HepG2 (cell line): ENCODE measurements at regions not wholly inside any gene's neighbourhood (a gene's known extent, or its start where the extent isn't known, plus 50 kb on each side); places are given as distances from the start of the nearest gene placed in this dataset.

Experiments
- ATAC-seq: fragments of 200-7000 bp; cut with Tn5 transposase; 3 replicates; pipeline ENCODE4 v1.9.1; 2020; ENCODE audit warnings: mild to moderate bottlenecking, moderate library complexity
- BruUV-seq: library from RNA; stranded (reverse); fragments of 400-500 nt; replicated peaks from 2 replicates; lab custom pipeline; 2021; lab: Mats Ljungman, UMichigan
- CTCF ChIA-PET: fragments of 300-600 bp; formaldehyde crosslinking; extraction: SDS; loops from one replicate; lab custom pipeline; 2021; ENCODE audit warnings: low total read pairs, inconsistent platforms, low intra/inter-chr PET ratio; lab: Yijun Ruan, JAX
- POLR2A ChIA-PET: fragments of 350-600 bp; sonication (Branson Sonifier 250); formaldehyde crosslinking; loops from one replicate; lab custom pipeline; 2020; ENCODE audit warnings: antibody characterized with exemption, inconsistent platforms; lab: Yijun Ruan, JAX
- DNase-seq: peaks from one replicate; pipeline ENCODE4 v3.0.0-alpha.2; 2015; ENCODE audit warnings: low spot score
- FAIRE-seq: peaks from 3 replicates; lab custom pipeline; 2011; peaks lifted over from hg19 to GRCh38; lab: Jason Lieb, UNC
- H2AFZ ChIP-seq: one replicate; pipeline ENCODE4 v1.6.1; 2011; ENCODE audit warnings: low read length, inconsistent platforms
- H3K27ac ChIP-seq: fragments of 300-600 bp; 3 replicates; pipeline ENCODE4 v1.8.0; 2011; ENCODE audit warnings: mixed run types, mild to moderate bottlenecking, mixed read lengths, low read length, inconsistent platforms; ENCODE audit not compliant: insufficient read depth; ENCODE audit errors: extremely low read length
- H3K27me3 ChIP-seq, 2 experiments: fragments of 200-600 bp in 1 of 2; 2 replicates in 1 of 2; 3 replicates in 1 of 2; pipeline versions ENCODE4 v1.6.0 to v1.8.0; 2011; ENCODE audit warnings: low read length in 2 of 2, mild to moderate bottlenecking in 2 of 2, moderate library complexity in 2 of 2, inconsistent platforms in 1 of 2; ENCODE audit not compliant: insufficient read depth in 2 of 2, control insufficient read depth in 1 of 2
- H3K36me3 ChIP-seq, 2 experiments: fragments of 200-600 bp in 1 of 2; replicated peaks in 1 of 2; 2 replicates in 1 of 2; 3 replicates in 1 of 2; pipeline versions ENCODE4 v1.5.1 to v1.8.0; 2011; ENCODE audit warnings: low read length in 2 of 2, inconsistent platforms in 1 of 2; ENCODE audit not compliant: insufficient read depth in 2 of 2, control insufficient read depth in 1 of 2
- H3K4me1 ChIP-seq: 2 replicates; pipeline ENCODE4 v1.5.1; 2012; ENCODE audit warnings: low read length, inconsistent platforms; ENCODE audit not compliant: insufficient read depth
- H3K4me2 ChIP-seq: 2 replicates; pipeline ENCODE4 v1.6.0; 2011; ENCODE audit warnings: low read depth, low read length, inconsistent platforms
- H3K4me3 ChIP-seq, 3 experiments: fragments of 200-600 bp in 1 of 3; sonication (generic), shearing (Covaris generic) in 1 of 3; replicated peaks in 1 of 3; 2 replicates each; pipeline ENCODE4 v1.5.1; 2011 to 2016; ENCODE audit warnings: low read length in 3 of 3, inconsistent platforms in 2 of 3, low read depth in 2 of 3, mild to moderate bottlenecking in 2 of 3, control low read depth in 1 of 3, mixed read lengths in 1 of 3; ENCODE audit not compliant: insufficient read depth in 1 of 3
- H3K79me2 ChIP-seq: one replicate; pipeline ENCODE4 v1.6.1; 2011; ENCODE audit warnings: low read length, inconsistent platforms; ENCODE audit not compliant: insufficient read depth
- H3K9ac ChIP-seq: 2 replicates; pipeline ENCODE4 v1.6.0; 2011; ENCODE audit warnings: mild to moderate bottlenecking, low read depth, low read length, inconsistent platforms; ENCODE audit not compliant: insufficient read depth
- H3K9me3 ChIP-seq: 2 replicates; pipeline ENCODE4 v1.5.1; 2012; ENCODE audit warnings: mild to moderate bottlenecking, low read length
- H4K20me1 ChIP-seq: 2 replicates; pipeline ENCODE4 v1.6.0; 2011; ENCODE audit warnings: inconsistent platforms, mild to moderate bottlenecking, low read length, moderate library complexity; ENCODE audit not compliant: insufficient read depth
- FOXA1 ChIP-seq, 2 experiments: fragments of 450-650 bp in 1 of 2; sonication (generic) in 1 of 2; formaldehyde crosslinking in 1 of 2; IDR thresholded peaks; 2 replicates each; pipeline versions ENCODE4 v1.4.0 to v1.6.1; 2016 to 2020; ENCODE audit warnings: missing genetic modification reagents in 1 of 2
- TAF1 ChIP-seq: sonication (generic); formaldehyde crosslinking; IDR thresholded peaks from 2 replicates; pipeline ENCODE4 v1.4.0; 2020; ENCODE audit warnings: missing genetic modification reagents
- ZNF121 ChIP-seq: sonication (generic); formaldehyde crosslinking; IDR thresholded peaks from 2 replicates; pipeline ENCODE4 v1.5.0; 2020; ENCODE audit warnings: mild to moderate bottlenecking, missing genetic modification reagents
- ZNF644 ChIP-seq: IDR thresholded peaks from 2 replicates; pipeline ENCODE4 v1.6.1; 2016; ENCODE audit warnings: low read depth
- WGBS: methylation state at CpG from one replicate; pipeline ENCODE4 v1.1.6; 2017; ENCODE audit warnings: low lambda C conversion rate; 5-methylcytosine and 5-hydroxymethylcytosine counted together
- in situ Hi-C: cut with HindIII; loops from 2 replicates; pipeline ENCODE4 v1.10.0; 2017; ENCODE audit warnings: low pct_unique_long_range_greater_than_20kb; ENCODE audit not compliant: extremely low pct_ligation_motif_present
- intact Hi-C: fragments of 100-400 bp; cut with micrococcal nuclease; formaldehyde crosslinking; loops from one replicate; pipeline ENCODE4 v1.10.0; 2022; ENCODE audit not compliant: unreplicated experiment
- TF ChIP-seq, protein P1 (sequence below): sonication (generic); formaldehyde crosslinking; IDR thresholded peaks from one replicate; pipeline ENCODE4 v1.5.1; 2020; ENCODE audit warnings: mild to moderate bottlenecking, missing genetic modification reagents; ENCODE audit errors: not compliant biosample characterization

DNA sequence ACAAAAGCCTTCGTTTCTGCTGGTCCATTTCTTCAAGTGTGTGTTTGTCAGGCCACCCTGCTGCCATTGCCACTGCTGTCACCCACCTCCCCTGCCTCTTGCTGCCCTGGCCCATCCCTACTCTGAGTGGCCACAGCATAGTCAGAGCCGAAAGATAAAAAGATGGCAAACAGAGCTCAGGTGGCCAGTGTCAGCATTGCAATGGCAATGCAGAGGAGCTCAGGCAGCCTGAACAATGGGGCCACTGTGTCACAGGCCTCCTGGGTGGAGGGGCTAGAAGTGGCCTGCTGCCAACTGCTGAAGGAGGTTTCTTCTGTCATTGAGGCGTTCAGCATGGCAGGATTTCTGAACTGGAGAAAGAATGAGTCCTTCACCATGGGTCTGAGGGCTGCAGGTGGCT lies 137.1 kb downstream of the CSNK2A3 start:
- peak; percentile 92 for ATAC-seq
- no peaks in the 10 kb centered on the region for H3K9me3 ChIP-seq
- H2AFZ ChIP-seq = no peak overlapping the region
- H3K4me2 ChIP-seq = no peak overlapping the region
- no peak for TF ChIP-seq TAF1 (CRISPR knock-in tag)
- TF ChIP-seq ZNF644 (CRISPR knock-in tag) = peak; percentile 11; the same call in 1 of the 2 replicates
- TF ChIP-seq ZNF121 = peak; percentile 60; the same call in 1 of the 2 replicates
- TF ChIP-seq FOXA1 (IDR thresholded peaks at IDR 0.05) = no peak
- TF ChIP-seq FOXA1 (CRISPR knock-in tag; IDR thresholded peaks at IDR 0.05) = 0 out of 2 replicates have a peak, but pooled peaks have one; percentile 12
- H3K36me3 ChIP-seq = no peaks in the 10 kb centered on the region
- no peaks in the 10 kb centered on the region for H4K20me1 ChIP-seq
- WGBS = 17% methylated on average over 3 of the region's 3 CpGs
- no peak for FAIRE-seq
- peak; percentile 43 for DNase-seq
- H3K4me3 ChIP-seq = no peak overlapping the region
- intact Hi-C loops (no loop called here), in situ Hi-C loops (no loop called here)
- CTCF ChIA-PET = no interaction called here
- H3K4me1 ChIP-seq = no peaks in the 10 kb centered on the region
- no TSS peak for BruUV-seq
- H3K9ac ChIP-seq = no peak overlapping the region
- peaks cover 0 to 12% of the 10 kb centered on the region in 2 experiments; a peak in 2 of 5 replicates for H3K27me3 ChIP-seq
- POLR2A ChIA-PET = no interaction called here
- H3K27ac ChIP-seq = no peak overlapping the region
- H3K79me2 ChIP-seq = no peaks in the 10 kb centered on the region

DNA sequence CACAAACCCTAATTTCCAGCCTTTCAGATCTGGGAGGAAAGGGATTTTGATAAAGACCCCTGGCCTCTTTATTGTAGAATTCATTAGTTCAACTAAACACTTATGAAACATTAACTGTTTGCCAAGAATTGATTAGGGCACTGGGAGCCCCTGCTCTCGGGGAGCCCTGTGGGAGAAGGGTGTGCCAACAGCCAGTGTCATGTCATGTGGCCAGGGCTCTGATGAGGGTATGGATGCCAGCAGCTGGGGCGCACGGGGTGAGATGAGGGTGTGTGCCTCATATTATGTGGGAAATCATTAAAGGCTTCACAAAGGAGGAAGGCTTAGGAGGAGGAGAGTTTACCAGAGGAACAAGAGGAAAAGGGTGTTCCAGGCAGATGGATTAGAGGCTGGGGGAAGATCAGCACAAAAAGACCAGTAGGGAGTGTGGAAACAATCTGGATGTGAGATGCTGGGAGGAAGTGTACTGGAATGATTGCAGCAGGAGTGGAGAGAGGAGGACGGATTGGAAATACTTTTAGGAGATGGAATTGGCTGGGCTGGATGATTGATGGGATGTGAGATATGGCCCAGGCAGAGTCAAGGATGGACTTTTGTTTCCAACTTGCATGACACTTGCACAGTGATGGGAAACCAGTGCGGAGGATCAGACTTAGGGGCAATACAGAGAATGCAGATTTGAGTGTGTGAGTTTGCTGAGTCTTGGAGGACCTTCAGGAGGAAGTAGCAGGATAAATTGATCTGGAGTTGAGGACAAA lies 137.8 kb downstream of the CSNK2A3 start:
- intact Hi-C loops = no loop called here
- FAIRE-seq = no peak
- no peaks in the 10 kb centered on the region for H3K36me3 ChIP-seq
- TF ChIP-seq, protein P1, sequence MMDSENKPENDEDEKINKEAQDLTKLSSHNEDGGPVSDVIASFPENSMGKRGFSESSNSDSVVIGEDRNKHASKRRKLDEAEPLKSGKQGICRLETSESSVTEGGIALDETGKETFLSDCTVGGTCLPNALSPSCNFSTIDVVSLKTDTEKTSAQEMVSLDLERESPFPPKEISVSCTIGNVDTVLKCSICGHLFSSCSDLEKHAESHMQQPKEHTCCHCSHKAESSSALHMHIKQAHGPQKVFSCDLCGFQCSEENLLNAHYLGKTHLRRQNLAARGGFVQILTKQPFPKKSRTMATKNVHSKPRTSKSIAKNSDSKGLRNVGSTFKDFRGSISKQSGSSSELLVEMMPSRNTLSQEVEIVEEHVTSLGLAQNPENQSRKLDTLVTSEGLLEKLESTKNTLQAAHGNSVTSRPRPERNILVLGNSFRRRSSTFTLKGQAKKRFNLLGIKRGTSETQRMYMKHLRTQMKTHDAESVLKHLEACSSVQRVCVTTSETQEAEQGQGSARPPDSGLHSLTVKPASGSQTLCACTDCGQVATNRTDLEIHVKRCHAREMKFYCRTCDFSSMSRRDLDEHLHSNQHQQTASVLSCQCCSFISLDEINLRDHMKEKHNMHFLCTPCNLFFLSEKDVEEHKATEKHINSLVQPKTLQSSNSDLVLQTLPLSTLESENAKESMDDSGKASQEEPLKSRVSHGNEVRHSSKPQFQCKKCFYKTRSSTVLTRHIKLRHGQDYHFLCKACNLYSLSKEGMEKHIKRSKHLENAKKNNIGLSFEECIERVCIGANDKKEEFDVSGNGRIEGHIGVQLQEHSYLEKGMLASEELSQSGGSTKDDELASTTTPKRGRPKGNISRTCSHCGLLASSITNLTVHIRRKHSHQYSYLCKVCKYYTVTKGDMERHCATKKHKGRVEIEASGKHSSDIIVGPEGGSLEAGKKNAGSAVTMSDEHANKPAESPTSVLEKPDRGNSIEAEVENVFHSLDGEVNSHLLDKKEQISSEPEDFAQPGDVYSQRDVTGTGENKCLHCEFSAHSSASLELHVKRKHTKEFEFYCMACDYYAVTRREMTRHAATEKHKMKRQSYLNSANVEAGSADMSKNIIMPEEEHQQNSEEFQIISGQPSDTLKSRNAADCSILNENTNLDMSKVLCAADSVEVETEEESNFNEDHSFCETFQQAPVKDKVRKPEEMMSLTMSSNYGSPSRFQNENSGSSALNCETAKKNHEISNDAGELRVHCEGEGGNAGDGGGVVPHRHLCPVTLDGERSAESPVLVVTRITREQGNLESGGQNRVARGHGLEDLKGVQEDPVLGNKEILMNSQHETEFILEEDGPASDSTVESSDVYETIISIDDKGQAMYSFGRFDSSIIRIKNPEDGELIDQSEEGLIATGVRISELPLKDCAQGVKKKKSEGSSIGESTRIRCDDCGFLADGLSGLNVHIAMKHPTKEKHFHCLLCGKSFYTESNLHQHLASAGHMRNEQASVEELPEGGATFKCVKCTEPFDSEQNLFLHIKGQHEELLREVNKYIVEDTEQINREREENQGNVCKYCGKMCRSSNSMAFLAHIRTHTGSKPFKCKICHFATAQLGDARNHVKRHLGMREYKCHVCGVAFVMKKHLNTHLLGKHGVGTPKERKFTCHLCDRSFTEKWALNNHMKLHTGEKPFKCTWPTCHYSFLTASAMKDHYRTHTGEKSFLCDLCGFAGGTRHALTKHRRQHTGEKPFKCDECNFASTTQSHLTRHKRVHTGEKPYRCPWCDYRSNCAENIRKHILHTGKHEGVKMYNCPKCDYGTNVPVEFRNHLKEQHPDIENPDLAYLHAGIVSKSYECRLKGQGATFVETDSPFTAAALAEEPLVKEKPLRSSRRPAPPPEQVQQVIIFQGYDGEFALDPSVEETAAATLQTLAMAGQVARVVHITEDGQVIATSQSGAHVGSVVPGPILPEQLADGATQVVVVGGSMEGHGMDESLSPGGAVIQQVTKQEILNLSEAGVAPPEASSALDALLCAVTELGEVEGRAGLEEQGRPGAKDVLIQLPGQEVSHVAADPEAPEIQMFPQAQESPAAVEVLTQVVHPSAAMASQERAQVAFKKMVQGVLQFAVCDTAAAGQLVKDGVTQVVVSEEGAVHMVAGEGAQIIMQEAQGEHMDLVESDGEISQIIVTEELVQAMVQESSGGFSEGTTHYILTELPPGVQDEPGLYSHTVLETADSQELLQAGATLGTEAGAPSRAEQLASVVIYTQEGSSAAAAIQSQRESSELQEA (CRISPR knock-in tag) = no peak

More for the DNA sequence above, 137.8 kb downstream of the CSNK2A3 start:
- H3K79me2 ChIP-seq = no peaks in the 10 kb centered on the region
- ChIA-PET POLR2A (no interaction called here), CTCF (no interaction called here)
- no TSS peak for BruUV-seq
- no peaks in the 10 kb centered on the region for H3K9me3 ChIP-seq
- H3K27ac ChIP-seq = no peak overlapping the region
- H3K4me3 ChIP-seq = no peak overlapping the region
- DNase-seq (no peak), ATAC-seq (no peak)
- H3K27me3 ChIP-seq = peaks cover 0 to 12% of the 10 kb centered on the region in 2 experiments; a peak in 2 of 5 replicates
- no peaks in the 10 kb centered on the region for H3K4me1 ChIP-seq
- no peak overlapping the region for H3K4me2 ChIP-seq
- in situ Hi-C loops = no loop called here
- no peak overlapping the region for H3K9ac ChIP-seq
- no peak overlapping the region for H2AFZ ChIP-seq
- H4K20me1 ChIP-seq = no peaks in the 10 kb centered on the region
- 45% methylated on average over 5 of the region's 5 CpGs for WGBS
